Subcutaneous abdominal adipose tissue (tissue), 5 donors: ENCODE measurements at regions not wholly inside any gene's neighbourhood (a gene's known extent, or its start where the extent isn't known, plus 50 kb on each side); places are given as distances from the start of the nearest gene placed in this dataset.

ENCODE experiments used
- H3K27ac ChIP-seq: one replicate; pipeline ENCODE4 v1.7.0; 2013; ENCODE audit warnings: low read depth, mild to moderate bottlenecking, inconsistent platforms, low read length, moderate library complexity
- H3K27me3 ChIP-seq, 5 donors: one replicate each; pipeline ENCODE4 v1.7.0; 2013; ENCODE audit warnings: low read length in 5 of 5, inconsistent platforms in 1 of 5; ENCODE audit not compliant: control insufficient read depth in 5 of 5, insufficient read depth in 4 of 5
- H3K36me3 ChIP-seq, 5 donors: one replicate each; pipeline ENCODE4 v1.7.0; 2013; ENCODE audit warnings: low read length in 5 of 5; ENCODE audit not compliant: control insufficient read depth in 5 of 5, insufficient read depth in 5 of 5
- H3K4me1 ChIP-seq, 5 donors: one replicate each; pipeline ENCODE4 v1.7.0; 2013; ENCODE audit warnings: low read length in 5 of 5, mild to moderate bottlenecking in 3 of 5, moderate library complexity in 1 of 5; ENCODE audit not compliant: control insufficient read depth in 5 of 5, insufficient read depth in 5 of 5
- H3K4me3 ChIP-seq, 5 donors: one replicate each; pipeline ENCODE4 v1.7.0; 2013; ENCODE audit warnings: low read length in 5 of 5, low read depth in 1 of 5
- H3K9ac ChIP-seq, 5 donors: one replicate each; pipeline ENCODE4 v1.7.0; 2013; ENCODE audit warnings: low read length in 5 of 5, mild to moderate bottlenecking in 4 of 5, moderate library complexity in 3 of 5
- H3K9me3 ChIP-seq, 5 donors: one replicate each; pipeline ENCODE4 v1.7.0; 2013; ENCODE audit warnings: low read length in 5 of 5; ENCODE audit not compliant: control insufficient read depth in 5 of 5
- donor health status: healthy.
- donor health status: healthy.
- donor health status: healthy.
- donor health status: healthy.
- donor health status: healthy.

DNA sequence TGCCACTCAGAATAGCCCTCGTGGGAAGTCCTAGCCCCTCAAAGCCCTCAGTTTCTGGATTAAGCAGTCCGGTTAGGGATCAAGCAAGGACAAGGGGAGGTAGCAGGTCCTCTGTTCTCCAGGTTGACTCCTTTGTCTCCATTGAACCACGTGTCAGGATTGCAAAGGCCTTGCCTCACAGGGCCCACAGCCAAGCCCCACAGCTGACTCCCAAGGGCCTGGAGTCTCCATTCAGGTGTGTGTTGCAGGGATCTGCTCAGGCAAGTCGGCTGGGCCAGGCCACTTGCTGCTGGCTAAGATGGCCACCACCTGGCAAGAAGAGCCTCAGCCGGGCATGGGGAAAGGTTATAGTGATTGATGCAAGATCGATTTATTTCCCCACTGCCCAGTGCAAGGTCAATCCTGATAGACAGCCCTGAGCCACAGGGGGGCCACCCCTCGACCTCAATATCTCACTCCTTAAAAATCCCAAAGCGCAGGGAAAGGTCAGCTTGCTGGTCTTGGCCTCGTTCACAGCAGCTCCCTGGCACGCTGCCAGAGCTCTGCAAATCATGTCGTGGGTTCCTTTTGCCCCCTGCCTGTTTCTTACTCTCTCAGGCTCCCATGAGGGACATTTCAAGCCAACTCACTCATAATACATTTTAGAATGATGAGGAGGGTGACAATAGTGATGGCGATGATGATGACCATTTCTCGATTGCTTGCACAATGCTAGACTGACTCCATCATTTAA is 75.9 kb downstream of the EDN3 start:
- peaks cover 0 to 13% (median 9%) of the 10 kb centered on the region in 5 donors for H3K27me3 ChIP-seq
- H3K4me3 ChIP-seq: no peak overlapping the region
- no peaks in the 10 kb centered on the region for H3K36me3 ChIP-seq
- no peak overlapping the region for H3K27ac ChIP-seq
- no peaks in the 10 kb centered on the region for H3K4me1 ChIP-seq
- no peaks in the 10 kb centered on the region for H3K9me3 ChIP-seq
- H3K9ac ChIP-seq: no peak overlapping the region

DNA sequence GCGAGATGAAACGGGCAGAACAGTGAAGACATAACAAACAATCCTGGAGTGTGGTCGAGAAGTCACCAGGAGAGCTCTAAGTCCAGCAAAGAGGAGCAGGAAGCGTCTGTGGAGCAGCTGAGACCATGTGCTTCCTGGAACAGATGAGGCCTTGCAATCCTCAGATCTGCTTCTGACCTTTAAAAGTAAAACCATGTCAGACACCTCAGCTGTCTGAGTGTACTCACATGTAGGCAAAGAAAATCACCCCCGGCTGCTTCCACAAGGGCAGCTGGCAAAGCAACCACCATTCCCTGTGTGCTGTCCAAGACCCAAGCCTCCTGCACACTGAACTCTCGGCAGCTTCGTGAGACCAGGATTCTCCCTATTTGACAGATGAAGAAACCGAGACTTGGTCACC is 76.6 kb downstream of the EDN3 start:
- Histone ChIP-seq H3K27me3 (peaks cover 0 to 18% (median 13%) of the 10 kb centered on the region in 5 donors), H3K4me3 (no peak overlapping the region), H3K9me3 (no peaks in the 10 kb centered on the region), H3K9ac (no peak overlapping the region), H3K27ac (no peak overlapping the region), H3K36me3 (no peaks in the 10 kb centered on the region), H3K4me1 (no peaks in the 10 kb centered on the region)

DNA sequence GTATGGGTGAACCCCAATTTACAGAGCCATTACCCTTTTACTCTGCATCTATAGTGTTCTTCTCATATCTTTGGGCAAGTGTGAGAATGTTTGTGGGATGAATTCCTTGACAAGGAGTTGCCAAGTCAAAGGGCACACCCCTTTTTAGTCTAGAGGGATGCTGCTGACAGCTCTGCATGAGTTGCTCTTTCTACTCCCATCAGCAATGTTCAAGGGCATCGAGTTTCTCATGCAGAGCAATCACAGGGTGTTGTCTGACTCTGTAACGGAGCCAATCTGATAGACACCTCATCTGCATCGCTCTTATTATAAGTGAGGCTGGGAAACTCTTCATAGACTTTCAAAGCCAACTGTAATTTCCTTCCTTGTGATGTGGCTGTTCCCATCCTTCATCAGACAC is 77.4 kb downstream of the EDN3 start:
- Histone ChIP-seq H3K9me3 (no peaks in the 10 kb centered on the region), H3K27ac (no peak overlapping the region), H3K4me3 (no peak overlapping the region), H3K36me3 (no peaks in the 10 kb centered on the region), H3K9ac (no peak overlapping the region), H3K4me1 (no peaks in the 10 kb centered on the region), H3K27me3 (peaks cover 1 to 23% (median 18%) of the 10 kb centered on the region in 5 donors)

DNA sequence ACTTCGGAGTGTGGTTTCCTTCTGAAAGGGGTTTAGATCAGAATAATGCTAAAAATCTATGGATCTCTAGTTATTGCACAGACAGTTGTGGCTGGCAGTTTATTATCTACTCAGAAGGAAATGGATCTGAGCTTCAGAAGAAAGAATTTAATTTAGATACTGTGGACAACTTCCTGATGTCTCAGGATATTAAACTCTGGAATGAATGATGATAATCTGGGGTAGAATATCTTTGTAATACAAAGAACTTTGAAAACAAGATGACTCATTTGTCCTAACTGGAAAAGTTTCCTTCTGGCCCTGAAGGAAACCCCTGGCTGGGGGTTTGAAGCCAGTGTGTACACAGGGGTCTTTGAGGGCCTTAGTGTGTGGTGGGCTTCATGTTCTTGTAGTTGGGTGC is 78.0 kb downstream of the EDN3 start:
- Histone ChIP-seq H3K4me1 (no peaks in the 10 kb centered on the region), H3K9me3 (no peaks in the 10 kb centered on the region), H3K4me3 (no peak overlapping the region), H3K27ac (no peak overlapping the region), H3K36me3 (no peaks in the 10 kb centered on the region), H3K9ac (no peak overlapping the region), H3K27me3 (peaks cover 6 to 29% (median 18%) of the 10 kb centered on the region in 5 donors)

DNA sequence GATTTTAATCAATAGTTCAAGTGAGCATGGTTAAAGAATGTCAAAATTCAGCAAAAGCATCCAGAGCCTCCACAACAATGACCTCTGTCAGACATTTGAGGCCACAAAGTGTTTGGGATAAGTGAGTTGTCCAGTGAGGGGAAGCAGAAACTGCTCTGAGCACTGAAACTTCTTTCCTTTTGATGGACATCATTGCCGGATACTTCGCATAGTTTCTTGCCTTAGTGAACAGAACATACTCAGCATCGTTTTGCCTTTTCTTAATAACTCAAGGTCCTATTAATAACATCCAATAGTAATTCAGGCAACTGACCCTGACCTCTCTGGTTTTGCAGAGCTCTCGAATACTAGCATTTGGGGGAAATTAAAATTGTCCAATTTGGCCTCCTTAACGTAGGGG is 78.6 kb downstream of the EDN3 start:
- Histone ChIP-seq H3K4me3 (no peak overlapping the region), H3K4me1 (no peaks in the 10 kb centered on the region), H3K27ac (no peak overlapping the region), H3K27me3 (peaks cover 6 to 28% (median 18%) of the 10 kb centered on the region in 5 donors), H3K36me3 (no peaks in the 10 kb centered on the region), H3K9ac (no peak overlapping the region), H3K9me3 (no peaks in the 10 kb centered on the region)

DNA sequence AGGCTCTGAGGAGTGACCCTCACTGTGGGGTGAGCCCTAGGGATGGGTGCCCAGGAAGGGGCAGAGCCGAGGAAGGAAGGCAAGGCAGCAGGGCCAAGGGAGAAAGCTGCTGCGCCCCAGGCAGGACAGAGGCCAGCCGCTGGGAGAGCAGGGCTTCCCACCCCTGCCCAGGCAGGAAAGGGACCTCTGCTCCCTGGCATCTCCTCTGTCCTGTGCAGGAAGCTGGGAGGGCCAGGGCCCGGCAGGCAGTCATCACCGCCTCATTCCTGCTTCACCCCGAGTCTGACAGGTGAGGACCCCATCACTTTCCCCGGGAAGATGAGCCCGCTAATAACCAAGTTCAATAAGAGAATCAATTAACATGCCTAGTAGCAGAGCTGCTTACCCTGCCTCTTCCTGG is 81.3 kb downstream of the EDN3 start:
- no peak overlapping the region for H3K27ac ChIP-seq
- no peak overlapping the region for H3K9ac ChIP-seq

DNA sequence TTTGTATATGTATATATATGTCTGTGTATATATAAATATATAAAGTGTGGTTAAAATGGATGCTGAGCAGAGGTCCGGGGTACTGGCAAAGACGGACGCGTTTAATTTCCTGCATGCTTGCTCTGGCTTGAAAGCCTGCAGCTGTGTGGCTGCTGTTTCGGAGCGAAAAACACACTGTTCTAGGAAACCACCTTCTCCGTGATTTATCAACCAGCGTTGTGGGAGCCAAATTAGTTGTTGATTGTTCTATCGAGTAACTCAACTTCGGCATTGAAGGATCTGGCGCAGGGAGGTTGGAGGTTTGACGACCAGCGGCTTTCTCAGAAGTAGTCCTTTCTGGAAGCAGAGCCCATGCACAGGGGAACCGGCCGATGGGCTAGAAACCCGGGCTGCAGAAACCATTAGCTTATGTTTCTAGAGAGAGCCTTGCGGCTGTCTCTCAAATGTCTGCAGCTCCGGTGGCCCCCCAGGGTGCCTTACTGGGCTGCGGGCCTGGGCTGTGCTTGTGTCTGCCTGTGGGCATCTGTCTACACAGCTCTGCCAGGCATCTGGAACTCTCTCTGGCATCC is 81.8 kb downstream of the EDN3 start:
- no peak overlapping the region for H3K9ac ChIP-seq
- H3K4me1 ChIP-seq: no peaks in the 10 kb centered on the region
- peaks cover 6 to 44% (median 31%) of the 10 kb centered on the region in 5 donors for H3K27me3 ChIP-seq
- H3K27ac ChIP-seq: no peak overlapping the region
- no peak overlapping the region for H3K4me3 ChIP-seq
- H3K36me3 ChIP-seq: no peaks in the 10 kb centered on the region
- H3K9me3 ChIP-seq: no peaks in the 10 kb centered on the region

More for the DNA sequence above, 81.3 kb downstream of the EDN3 start:
- Histone ChIP-seq H3K36me3 (no peaks in the 10 kb centered on the region), H3K9me3 (no peaks in the 10 kb centered on the region), H3K4me3 (no peak overlapping the region), H3K4me1 (no peaks in the 10 kb centered on the region), H3K27me3 (peaks cover 6 to 42% (median 26%) of the 10 kb centered on the region in 5 donors)

GRCh38 chr20:59382907-59383306 is 82.5 kb downstream of the EDN3 start:
- Histone ChIP-seq H3K36me3 (no peaks in the 10 kb centered on the region), H3K4me3 (no peak overlapping the region), H3K4me1 (no peaks in the 10 kb centered on the region), H3K27me3 (peaks cover 6 to 44% (median 31%) of the 10 kb centered on the region in 5 donors), H3K9ac (no peak overlapping the region), H3K9me3 (no peaks in the 10 kb centered on the region), H3K27ac (no peak overlapping the region)

- Histone ChIP-seq H3K4me3 (no peak overlapping the region), H3K36me3 (no peaks in the 10 kb centered on the region), H3K4me1 (no peaks in the 10 kb centered on the region), H3K9ac (no peak overlapping the region), H3K27ac (no peak overlapping the region), H3K27me3 (peaks cover 6 to 51% (median 37%) of the 10 kb centered on the region in 5 donors), H3K9me3 (peaks cover 0 to 4% (median 0%) of the 10 kb centered on the region in 5 donors)
Observed at GRCh38 chr20:59385038-59385437, 84.6 kb downstream of the EDN3 start.

GRCh38 chr20:59385480-59385879 is 85.1 kb downstream of the EDN3 start:
- H3K27ac ChIP-seq: no peak overlapping the region
- H3K9ac ChIP-seq: no peak overlapping the region
- peaks cover 6 to 51% (median 35%) of the 10 kb centered on the region in 5 donors for H3K27me3 ChIP-seq
- H3K4me1 ChIP-seq: no peaks in the 10 kb centered on the region
- H3K4me3 ChIP-seq: no peak overlapping the region
- no peaks in the 10 kb centered on the region for H3K36me3 ChIP-seq
- H3K9me3 ChIP-seq: peaks cover 0 to 4% (median 0%) of the 10 kb centered on the region in 5 donors
